GM23338 (cell line): ENCODE measurements at regions not wholly inside any gene's neighbourhood (a gene's known extent, or its start where the extent isn't known, plus 50 kb on each side); places are given as distances from the start of the nearest gene placed in this dataset.

Experiments
- ATAC-seq: fragments of 200-7000 bp; cut with Tn5 transposase; 3 replicates; pipeline ENCODE4 v1.9.1; 2020
- DNase-seq: peaks from one replicate; pipeline ENCODE4 v3.0.0-alpha.2; 2015; ENCODE audit warnings: low spot score
- H2AFZ ChIP-seq: fragments of 200-600 bp; sonication (generic); 2 replicates; pipeline ENCODE4 v1.8.0; 2016; ENCODE audit warnings: antibody characterized with exemption, mild to moderate bottlenecking, moderate library complexity
- H3F3A ChIP-seq: fragments of 200-600 bp; sonication (generic); replicated peaks from 2 replicates; pipeline ENCODE4 v1.8.0; 2017; ENCODE audit warnings: antibody characterized with exemption, mixed run types, low read depth
- H3K27ac ChIP-seq: fragments of 200-600 bp; sonication (generic); 2 replicates; pipeline ENCODE4 v1.6.1; 2016; ENCODE audit warnings: low read depth
- H3K27me3 ChIP-seq: fragments of 200-600 bp; sonication (generic); 2 replicates; pipeline ENCODE4 v1.8.0; 2016; ENCODE audit warnings: mild to moderate bottlenecking, mixed run types, moderate library complexity; ENCODE audit not compliant: insufficient read depth
- H3K36me3 ChIP-seq: fragments of 200-600 bp; sonication (generic); 2 replicates; pipeline ENCODE4 v1.8.0; 2016; ENCODE audit warnings: mild to moderate bottlenecking; ENCODE audit not compliant: insufficient read depth
- H3K4me1 ChIP-seq: fragments of 200-600 bp; sonication (generic); 2 replicates; pipeline ENCODE4 v1.8.0; 2016; ENCODE audit warnings: mild to moderate bottlenecking, moderate library complexity; ENCODE audit not compliant: insufficient read depth
- H3K4me2 ChIP-seq: fragments of 200-600 bp; sonication (generic); 2 replicates; pipeline ENCODE4 v1.7.1; 2017; ENCODE audit warnings: mixed run types
- H3K4me3 ChIP-seq: fragments of 200-600 bp; sonication (generic); 2 replicates; pipeline ENCODE4 v1.6.1; 2016; ENCODE audit warnings: mixed run types
- H3K79me2 ChIP-seq: fragments of 200-600 bp; sonication (generic); replicated peaks from 2 replicates; pipeline ENCODE4 v1.8.0; 2017; ENCODE audit warnings: mild to moderate bottlenecking; ENCODE audit not compliant: insufficient read depth
- H3K9me2 ChIP-seq: fragments of 200-600 bp; sonication (generic); 2 replicates; pipeline ENCODE4 v1.8.0; 2017; ENCODE audit not compliant: insufficient read depth
- H4K20me1 ChIP-seq: fragments of 200-600 bp; sonication (generic); replicated peaks from 2 replicates; pipeline ENCODE4 v1.8.0; 2017; ENCODE audit warnings: mild to moderate bottlenecking; ENCODE audit not compliant: insufficient read depth
- H3K27ac Mint-ChIP-seq: 2 replicates; pipeline ENCODE4 v1.8.0; 2020; ENCODE audit warnings: inconsistent platforms, mild to moderate bottlenecking, moderate library complexity, mixed read lengths
- H3K27me3 Mint-ChIP-seq: 3 replicates; pipeline ENCODE4 v1.8.0; 2022; ENCODE audit warnings: low read depth, mild to moderate bottlenecking, moderate library complexity, mixed read lengths, inconsistent platforms; ENCODE audit not compliant: insufficient read depth, poor library complexity
- H3K36me3 Mint-ChIP-seq: 3 replicates; pipeline ENCODE4 v1.8.0; 2021; ENCODE audit warnings: low read depth, mild to moderate bottlenecking, inconsistent platforms, moderate library complexity, mixed read lengths
- H3K4me1 Mint-ChIP-seq: 3 replicates; pipeline ENCODE4 v1.8.0; 2020; ENCODE audit warnings: mild to moderate bottlenecking, inconsistent platforms, mixed read lengths
- H3K4me3 Mint-ChIP-seq: 3 replicates; pipeline ENCODE4 v1.8.0; 2021; ENCODE audit warnings: moderate library complexity, mild to moderate bottlenecking, inconsistent platforms, mixed read lengths
- H3K9me3 Mint-ChIP-seq: 3 replicates; pipeline ENCODE4 v1.8.0; 2020; ENCODE audit warnings: moderate library complexity, mild to moderate bottlenecking, inconsistent platforms, mixed read lengths
- CREB1 ChIP-seq: fragments of 250-450 bp; sonication (Bioruptor Pico); IDR thresholded peaks from 2 replicates; pipeline ENCODE4 v1.5.0; 2020; ENCODE audit warnings: low read depth, mild to moderate bottlenecking, moderate library complexity
- CTCF ChIP-seq, 2 experiments: fragments of 200-600 bp in 1 of 2; sonication (generic) in 1 of 2; conservative IDR thresholded peaks; 2 replicates each; pipeline versions ENCODE4 v1.5.1 to v1.6.1; 2016 to 2017; ENCODE audit warnings: antibody characterized with exemption in 2 of 2, low read depth in 2 of 2, mild to moderate bottlenecking in 2 of 2, moderate library complexity in 1 of 2
- ETS1 ChIP-seq: IDR thresholded peaks from 2 replicates; pipeline ENCODE4 v1.6.1; 2016; ENCODE audit warnings: antibody characterized with exemption
- EZH2 ChIP-seq: fragments of 200-600 bp; sonication (generic); IDR thresholded peaks from one replicate; pipeline ENCODE4 v1.8.0; 2017; ENCODE audit warnings: antibody characterized with exemption, mild to moderate bottlenecking, low read depth; ENCODE audit not compliant: unreplicated experiment
- EZH2phosphoT487 ChIP-seq: fragments of 200-600 bp; sonication (generic); IDR thresholded peaks from one replicate; pipeline ENCODE4 v1.8.1; 2018; ENCODE audit warnings: antibody characterized with exemption; ENCODE audit not compliant: unreplicated experiment
- JUNB ChIP-seq: IDR thresholded peaks from one replicate; pipeline ENCODE4 v1.6.1; 2016; ENCODE audit warnings: antibody characterized with exemption; ENCODE audit not compliant: unreplicated experiment
- NANOG ChIP-seq: IDR thresholded peaks from 2 replicates; pipeline ENCODE4 v1.6.1; 2016; ENCODE audit warnings: antibody characterized with exemption, borderline replicate concordance
- POLR2AphosphoS5 ChIP-seq: IDR thresholded peaks from 2 replicates; pipeline ENCODE4 v1.6.1; 2016; ENCODE audit warnings: antibody characterized with exemption, low read depth
- STAT1 ChIP-seq: IDR thresholded peaks from one replicate; pipeline ENCODE4 v1.6.1; 2016; ENCODE audit warnings: antibody characterized with exemption; ENCODE audit not compliant: unreplicated experiment
- ZNF114 ChIP-seq: fragments of 250-450 bp; sonication (Bioruptor Pico); IDR thresholded peaks from 2 replicates; pipeline ENCODE4 v1.5.0; 2020; ENCODE audit warnings: mild to moderate bottlenecking, moderate library complexity
- ZNF331 ChIP-seq: fragments of 250-450 bp; sonication (Bioruptor Pico); IDR thresholded peaks from 2 replicates; pipeline ENCODE4 v1.5.0; 2020; ENCODE audit warnings: low read depth, mild to moderate bottlenecking, moderate library complexity
- TF ChIP-seq, protein P1 (sequence below): fragments of 250-450 bp; sonication (Bioruptor Pico); IDR thresholded peaks from 2 replicates; pipeline ENCODE4 v1.5.0; 2020; ENCODE audit warnings: mild to moderate bottlenecking, moderate library complexity
- TF ChIP-seq, protein P2 (sequence below): IDR thresholded peaks from one replicate; pipeline ENCODE4 v1.6.1; 2018; ENCODE audit warnings: antibody characterized with exemption; ENCODE audit not compliant: unreplicated experiment

- TF ChIP-seq EZH2 (no peak), ETS1 (no peak), ZNF114 (CRISPR knock-in tag) (no peak), CREB1 (CRISPR knock-in tag) (no peak), EZH2phosphoT487 (no peak), POLR2AphosphoS5 (no peak), ZNF331 (CRISPR knock-in tag) (no peak)
These were observed 2733.7 kb downstream of the PCDH7 start (continued) for GRCh38 chr4:33453916-33454315.

DNA sequence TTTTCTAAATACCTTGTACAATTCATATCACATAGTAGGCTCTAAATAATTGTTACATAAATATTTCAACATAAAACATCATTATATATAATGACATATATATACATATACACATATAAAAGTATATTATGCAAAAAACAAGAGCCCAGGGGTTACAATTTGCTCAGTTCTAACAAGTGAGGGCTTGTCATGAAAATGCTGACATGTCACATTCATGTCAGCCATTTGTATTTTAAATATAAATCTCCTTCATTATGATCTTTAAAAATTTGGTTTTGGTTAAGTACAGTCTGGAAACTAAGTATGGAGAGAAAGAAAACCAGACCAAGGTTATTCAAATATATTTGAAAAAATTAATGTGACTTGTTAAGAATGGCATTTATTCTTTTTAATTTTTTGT lies 2745.4 kb downstream of the PCDH7 start:
- TF ChIP-seq CTCF (conservative IDR thresholded peaks at IDR 0.05; ENCODE audit: low read depth in 2 of 2) (no peak), JUNB (no peak), EZH2phosphoT487 (no peak), NANOG (no peak), ZNF114 (CRISPR knock-in tag) (no peak), EZH2 (no peak), ZNF331 (CRISPR knock-in tag) (no peak), STAT1 (no peak), POLR2AphosphoS5 (no peak), CREB1 (CRISPR knock-in tag) (no peak)
- TF ChIP-seq, protein P1, sequence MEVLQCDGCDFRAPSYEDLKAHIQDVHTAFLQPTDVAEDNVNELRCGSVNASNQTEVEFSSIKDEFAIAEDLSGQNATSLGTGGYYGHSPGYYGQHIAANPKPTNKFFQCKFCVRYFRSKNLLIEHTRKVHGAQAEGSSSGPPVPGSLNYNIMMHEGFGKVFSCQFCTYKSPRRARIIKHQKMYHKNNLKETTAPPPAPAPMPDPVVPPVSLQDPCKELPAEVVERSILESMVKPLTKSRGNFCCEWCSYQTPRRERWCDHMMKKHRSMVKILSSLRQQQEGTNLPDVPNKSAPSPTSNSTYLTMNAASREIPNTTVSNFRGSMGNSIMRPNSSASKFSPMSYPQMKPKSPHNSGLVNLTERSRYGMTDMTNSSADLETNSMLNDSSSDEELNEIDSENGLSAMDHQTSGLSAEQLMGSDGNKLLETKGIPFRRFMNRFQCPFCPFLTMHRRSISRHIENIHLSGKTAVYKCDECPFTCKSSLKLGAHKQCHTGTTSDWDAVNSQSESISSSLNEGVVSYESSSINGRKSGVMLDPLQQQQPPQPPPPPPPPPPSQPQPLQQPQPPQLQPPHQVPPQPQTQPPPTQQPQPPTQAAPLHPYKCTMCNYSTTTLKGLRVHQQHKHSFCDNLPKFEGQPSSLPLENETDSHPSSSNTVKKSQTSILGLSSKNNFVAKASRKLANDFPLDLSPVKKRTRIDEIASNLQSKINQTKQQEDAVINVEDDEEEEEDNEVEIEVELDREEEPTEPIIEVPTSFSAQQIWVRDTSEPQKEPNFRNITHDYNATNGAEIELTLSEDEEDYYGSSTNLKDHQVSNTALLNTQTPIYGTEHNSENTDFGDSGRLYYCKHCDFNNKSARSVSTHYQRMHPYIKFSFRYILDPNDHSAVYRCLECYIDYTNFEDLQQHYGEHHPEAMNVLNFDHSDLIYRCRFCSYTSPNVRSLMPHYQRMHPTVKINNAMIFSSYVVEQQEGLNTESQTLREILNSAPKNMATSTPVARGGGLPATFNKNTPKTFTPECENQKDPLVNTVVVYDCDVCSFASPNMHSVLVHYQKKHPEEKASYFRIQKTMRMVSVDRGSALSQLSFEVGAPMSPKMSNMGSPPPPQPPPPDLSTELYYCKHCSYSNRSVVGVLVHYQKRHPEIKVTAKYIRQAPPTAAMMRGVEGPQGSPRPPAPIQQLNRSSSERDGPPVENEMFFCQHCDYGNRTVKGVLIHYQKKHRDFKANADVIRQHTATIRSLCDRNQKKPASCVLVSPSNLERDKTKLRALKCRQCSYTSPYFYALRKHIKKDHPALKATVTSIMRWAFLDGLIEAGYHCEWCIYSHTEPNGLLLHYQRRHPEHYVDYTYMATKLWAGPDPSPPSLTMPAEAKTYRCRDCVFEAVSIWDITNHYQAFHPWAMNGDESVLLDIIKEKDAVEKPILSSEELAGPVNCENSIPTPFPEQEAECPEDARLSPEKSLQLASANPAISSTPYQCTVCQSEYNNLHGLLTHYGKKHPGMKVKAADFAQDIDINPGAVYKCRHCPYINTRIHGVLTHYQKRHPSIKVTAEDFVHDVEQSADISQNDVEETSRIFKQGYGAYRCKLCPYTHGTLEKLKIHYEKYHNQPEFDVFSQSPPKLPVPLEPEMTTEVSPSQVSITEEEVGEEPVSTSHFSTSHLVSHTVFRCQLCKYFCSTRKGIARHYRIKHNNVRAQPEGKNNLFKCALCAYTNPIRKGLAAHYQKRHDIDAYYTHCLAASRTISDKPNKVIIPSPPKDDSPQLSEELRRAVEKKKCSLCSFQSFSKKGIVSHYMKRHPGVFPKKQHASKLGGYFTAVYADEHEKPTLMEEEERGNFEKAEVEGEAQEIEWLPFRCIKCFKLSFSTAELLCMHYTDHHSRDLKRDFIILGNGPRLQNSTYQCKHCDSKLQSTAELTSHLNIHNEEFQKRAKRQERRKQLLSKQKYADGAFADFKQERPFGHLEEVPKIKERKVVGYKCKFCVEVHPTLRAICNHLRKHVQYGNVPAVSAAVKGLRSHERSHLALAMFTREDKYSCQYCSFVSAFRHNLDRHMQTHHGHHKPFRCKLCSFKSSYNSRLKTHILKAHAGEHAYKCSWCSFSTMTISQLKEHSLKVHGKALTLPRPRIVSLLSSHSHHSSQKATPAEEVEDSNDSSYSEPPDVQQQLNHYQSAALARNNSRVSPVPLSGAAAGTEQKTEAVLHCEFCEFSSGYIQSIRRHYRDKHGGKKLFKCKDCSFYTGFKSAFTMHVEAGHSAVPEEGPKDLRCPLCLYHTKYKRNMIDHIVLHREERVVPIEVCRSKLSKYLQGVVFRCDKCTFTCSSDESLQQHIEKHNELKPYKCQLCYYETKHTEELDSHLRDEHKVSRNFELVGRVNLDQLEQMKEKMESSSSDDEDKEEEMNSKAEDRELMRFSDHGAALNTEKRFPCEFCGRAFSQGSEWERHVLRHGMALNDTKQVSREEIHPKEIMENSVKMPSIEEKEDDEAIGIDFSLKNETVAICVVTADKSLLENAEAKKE (CRISPR knock-in tag): no peak
- TF ChIP-seq, protein P2, sequence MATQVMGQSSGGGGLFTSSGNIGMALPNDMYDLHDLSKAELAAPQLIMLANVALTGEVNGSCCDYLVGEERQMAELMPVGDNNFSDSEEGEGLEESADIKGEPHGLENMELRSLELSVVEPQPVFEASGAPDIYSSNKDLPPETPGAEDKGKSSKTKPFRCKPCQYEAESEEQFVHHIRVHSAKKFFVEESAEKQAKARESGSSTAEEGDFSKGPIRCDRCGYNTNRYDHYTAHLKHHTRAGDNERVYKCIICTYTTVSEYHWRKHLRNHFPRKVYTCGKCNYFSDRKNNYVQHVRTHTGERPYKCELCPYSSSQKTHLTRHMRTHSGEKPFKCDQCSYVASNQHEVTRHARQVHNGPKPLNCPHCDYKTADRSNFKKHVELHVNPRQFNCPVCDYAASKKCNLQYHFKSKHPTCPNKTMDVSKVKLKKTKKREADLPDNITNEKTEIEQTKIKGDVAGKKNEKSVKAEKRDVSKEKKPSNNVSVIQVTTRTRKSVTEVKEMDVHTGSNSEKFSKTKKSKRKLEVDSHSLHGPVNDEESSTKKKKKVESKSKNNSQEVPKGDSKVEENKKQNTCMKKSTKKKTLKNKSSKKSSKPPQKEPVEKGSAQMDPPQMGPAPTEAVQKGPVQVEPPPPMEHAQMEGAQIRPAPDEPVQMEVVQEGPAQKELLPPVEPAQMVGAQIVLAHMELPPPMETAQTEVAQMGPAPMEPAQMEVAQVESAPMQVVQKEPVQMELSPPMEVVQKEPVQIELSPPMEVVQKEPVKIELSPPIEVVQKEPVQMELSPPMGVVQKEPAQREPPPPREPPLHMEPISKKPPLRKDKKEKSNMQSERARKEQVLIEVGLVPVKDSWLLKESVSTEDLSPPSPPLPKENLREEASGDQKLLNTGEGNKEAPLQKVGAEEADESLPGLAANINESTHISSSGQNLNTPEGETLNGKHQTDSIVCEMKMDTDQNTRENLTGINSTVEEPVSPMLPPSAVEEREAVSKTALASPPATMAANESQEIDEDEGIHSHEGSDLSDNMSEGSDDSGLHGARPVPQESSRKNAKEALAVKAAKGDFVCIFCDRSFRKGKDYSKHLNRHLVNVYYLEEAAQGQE: no peak
- Histone ChIP-seq H3K79me2 (no peaks in the 10 kb centered on the region), H3K27me3 (no peaks in the 10 kb centered on the region), H3K27ac (no peak overlapping the region), H3F3A (no peaks in the 10 kb centered on the region), H3K4me2 (no peak overlapping the region), H3K9me2 (peaks cover 8% of the 10 kb centered on the region; the same call in 1 of the 2 replicates), H3K4me1 (0 out of 2 replicates have a peak, but pooled peaks cover 5% of the 10 kb centered on the region), H2AFZ (no peak overlapping the region), H3K36me3 (no peaks in the 10 kb centered on the region), H3K4me3 (no peak overlapping the region), H4K20me1 (no peaks in the 10 kb centered on the region)
- no peak overlapping the region for H3K27ac Mint-ChIP-seq
- DNase-seq (no peak), ATAC-seq (no peak)
- H3K4me3 Mint-ChIP-seq: no peak overlapping the region
- no peaks in the 10 kb centered on the region; the same call in 2 of the 3 replicates for H3K4me1 Mint-ChIP-seq
- H3K36me3 Mint-ChIP-seq: no peaks in the 10 kb centered on the region
- no peaks in the 10 kb centered on the region for H3K27me3 Mint-ChIP-seq
- H3K9me3 Mint-ChIP-seq: no peaks in the 10 kb centered on the region; the same call in 2 of the 3 replicates
